ENCODE measurements at regions not wholly inside any gene's neighbourhood (a gene's known extent, or its start where the extent isn't known, plus 50 kb on each side); places are given as distances from the start of the nearest gene placed in this dataset.

GRCh38 chr2:238565031-238565430 lies 138.3 kb downstream of the ASB1 start:
- TF ChIP-seq CTCF (IDR thresholded peaks at IDR 0.05) (no peak), POLR2A (IDR thresholded peaks at IDR 0.05) (no peak)

All from uterus (tissue), 2 donors.